ENCODE measurements at regions not wholly inside any gene's neighbourhood (a gene's known extent, or its start where the extent isn't known, plus 50 kb on each side); places are given as distances from the start of the nearest gene placed in this dataset.

- TF ChIP-seq, protein P1, sequence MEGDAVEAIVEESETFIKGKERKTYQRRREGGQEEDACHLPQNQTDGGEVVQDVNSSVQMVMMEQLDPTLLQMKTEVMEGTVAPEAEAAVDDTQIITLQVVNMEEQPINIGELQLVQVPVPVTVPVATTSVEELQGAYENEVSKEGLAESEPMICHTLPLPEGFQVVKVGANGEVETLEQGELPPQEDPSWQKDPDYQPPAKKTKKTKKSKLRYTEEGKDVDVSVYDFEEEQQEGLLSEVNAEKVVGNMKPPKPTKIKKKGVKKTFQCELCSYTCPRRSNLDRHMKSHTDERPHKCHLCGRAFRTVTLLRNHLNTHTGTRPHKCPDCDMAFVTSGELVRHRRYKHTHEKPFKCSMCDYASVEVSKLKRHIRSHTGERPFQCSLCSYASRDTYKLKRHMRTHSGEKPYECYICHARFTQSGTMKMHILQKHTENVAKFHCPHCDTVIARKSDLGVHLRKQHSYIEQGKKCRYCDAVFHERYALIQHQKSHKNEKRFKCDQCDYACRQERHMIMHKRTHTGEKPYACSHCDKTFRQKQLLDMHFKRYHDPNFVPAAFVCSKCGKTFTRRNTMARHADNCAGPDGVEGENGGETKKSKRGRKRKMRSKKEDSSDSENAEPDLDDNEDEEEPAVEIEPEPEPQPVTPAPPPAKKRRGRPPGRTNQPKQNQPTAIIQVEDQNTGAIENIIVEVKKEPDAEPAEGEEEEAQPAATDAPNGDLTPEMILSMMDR (IDR thresholded peaks at IDR 0.05), result no peak
- TF ChIP-seq POLR2A (IDR thresholded peaks at IDR 0.05), result no peak
Measured at GRCh38 chr4:151852202-151852601, 91.4 kb upstream of the GATB start.
